ENCODE measurements at regions not wholly inside any gene's neighbourhood (a gene's known extent, or its start where the extent isn't known, plus 50 kb on each side); places are given as distances from the start of the nearest gene placed in this dataset.

DNA sequence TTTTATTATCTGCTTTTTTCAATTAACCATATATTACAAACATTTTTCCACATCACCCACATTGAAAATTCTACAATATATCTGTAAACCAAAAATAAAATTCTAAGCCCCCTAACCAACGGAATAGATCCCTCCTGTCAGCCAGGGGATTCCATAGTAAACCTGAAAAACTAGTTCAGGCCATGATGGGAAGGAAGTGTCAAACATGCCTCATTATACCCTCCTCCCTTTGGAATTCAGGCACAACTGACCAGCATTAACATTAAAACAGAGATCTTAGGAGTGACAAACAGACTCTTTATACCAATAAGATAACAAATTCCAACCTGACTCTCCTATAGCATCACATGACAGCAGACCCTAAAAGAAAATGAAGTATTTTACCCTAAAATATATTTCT lies 113.7 kb upstream of the DMRT1 start:
- FAIRE-seq (no peak), DNase-seq (ENCODE audit: insufficient read length) (no peak)
- TF ChIP-seq POLR2AphosphoS5 (IDR thresholded peaks at IDR 0.05; ENCODE audit: low read depth, low read length) (no peak), TAF1 (IDR thresholded peaks at IDR 0.05; ENCODE audit: borderline replicate concordance, low read depth, low read length) (no peak), POLR2A (IDR thresholded peaks at IDR 0.05; ENCODE audit: low read depth, low read length) (no peak)

DNA sequence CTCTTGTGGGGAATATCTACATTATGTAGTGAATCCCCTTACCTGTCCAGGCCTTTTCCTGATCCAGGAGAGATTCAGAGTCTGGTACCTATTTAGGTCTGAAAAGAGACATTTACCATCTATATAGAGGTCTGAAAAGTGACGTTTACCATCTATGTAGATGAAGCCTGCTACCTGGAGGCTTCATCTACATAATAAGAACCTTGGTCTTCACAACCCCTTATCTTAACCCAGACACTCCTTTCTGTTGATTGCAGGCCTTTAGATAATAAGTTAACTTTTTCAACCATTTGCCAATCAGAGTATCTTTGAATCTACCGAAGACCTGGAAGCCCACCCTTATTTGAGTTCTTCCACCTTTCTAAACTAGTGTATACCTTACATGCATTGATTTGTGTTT lies 113.0 kb upstream of the DMRT1 start:
- TF ChIP-seq TAF1 (IDR thresholded peaks at IDR 0.05; ENCODE audit: borderline replicate concordance, low read depth, low read length) (no peak), POLR2A (IDR thresholded peaks at IDR 0.05; ENCODE audit: low read depth, low read length) (no peak), POLR2AphosphoS5 (IDR thresholded peaks at IDR 0.05; ENCODE audit: low read depth, low read length) (no peak)
- no peak for FAIRE-seq
- no peak for DNase-seq (ENCODE audit: insufficient read length)

DNA sequence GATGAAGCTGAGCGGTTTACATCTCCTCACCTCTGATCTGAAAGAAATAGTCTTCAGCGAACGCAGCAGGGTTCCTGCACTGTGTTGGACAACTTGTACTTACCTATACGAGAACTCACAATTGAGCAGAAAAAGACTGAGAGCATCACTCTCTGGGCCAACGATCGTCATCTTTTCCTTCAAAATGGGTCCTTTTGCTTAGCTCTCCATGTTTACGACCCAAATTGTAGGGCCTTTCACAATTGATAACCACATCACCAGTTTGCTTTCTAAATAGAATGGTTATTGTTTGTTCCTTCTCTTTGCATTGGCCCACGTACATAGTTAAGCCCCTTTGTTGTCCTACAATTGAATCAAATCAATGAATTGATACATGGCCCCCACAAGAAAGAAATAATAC lies 110.0 kb upstream of the DMRT1 start:
- DNase-seq (ENCODE audit: insufficient read length) (no peak), FAIRE-seq (no peak)
- TF ChIP-seq POLR2A (IDR thresholded peaks at IDR 0.05; ENCODE audit: low read depth, low read length), result no peak
- no peak for TF ChIP-seq POLR2AphosphoS5 (IDR thresholded peaks at IDR 0.05; ENCODE audit: low read depth, low read length)
- no peak for TF ChIP-seq TAF1 (IDR thresholded peaks at IDR 0.05; ENCODE audit: borderline replicate concordance, low read depth, low read length)

DNA sequence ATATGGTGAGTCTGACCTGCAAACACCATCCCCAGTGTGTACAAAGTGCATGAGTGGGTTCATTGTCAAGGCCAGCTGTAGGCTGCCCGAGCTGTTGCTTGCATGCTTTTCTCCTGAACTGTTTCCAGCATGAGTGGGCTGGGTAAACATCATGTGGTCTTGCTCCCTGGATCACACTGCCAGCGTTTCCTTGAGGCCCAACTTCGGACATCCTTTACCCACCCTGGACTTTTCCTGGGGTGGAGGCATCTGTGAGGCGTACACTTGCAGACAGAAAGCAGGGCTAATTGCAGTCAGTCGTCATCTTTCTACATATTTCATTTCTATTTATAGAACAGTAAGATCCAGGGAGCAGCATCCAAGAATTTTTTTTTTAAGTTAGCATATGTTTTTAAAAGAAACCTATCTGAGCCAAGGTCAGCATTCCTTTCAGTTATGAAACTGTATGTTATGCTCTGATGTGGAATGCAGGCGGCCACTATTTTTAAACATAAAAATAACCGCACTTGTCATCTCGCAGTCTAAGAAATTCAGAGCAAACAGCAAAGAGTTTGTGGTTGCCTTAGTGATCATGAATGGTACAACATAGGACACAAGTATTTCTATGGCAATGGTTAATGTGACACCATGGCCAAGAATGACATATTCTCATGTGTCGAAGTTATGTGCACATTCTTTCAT lies 106.5 kb upstream of the DMRT1 start:
- FAIRE-seq (no peak), DNase-seq (ENCODE audit: insufficient read length) (no peak)
- TF ChIP-seq POLR2AphosphoS5 (IDR thresholded peaks at IDR 0.05; ENCODE audit: low read depth, low read length), result no peak
- TF ChIP-seq TAF1 (IDR thresholded peaks at IDR 0.05; ENCODE audit: borderline replicate concordance, low read depth, low read length), result no peak
- no peak for TF ChIP-seq POLR2A (IDR thresholded peaks at IDR 0.05; ENCODE audit: low read depth, low read length)

DNA sequence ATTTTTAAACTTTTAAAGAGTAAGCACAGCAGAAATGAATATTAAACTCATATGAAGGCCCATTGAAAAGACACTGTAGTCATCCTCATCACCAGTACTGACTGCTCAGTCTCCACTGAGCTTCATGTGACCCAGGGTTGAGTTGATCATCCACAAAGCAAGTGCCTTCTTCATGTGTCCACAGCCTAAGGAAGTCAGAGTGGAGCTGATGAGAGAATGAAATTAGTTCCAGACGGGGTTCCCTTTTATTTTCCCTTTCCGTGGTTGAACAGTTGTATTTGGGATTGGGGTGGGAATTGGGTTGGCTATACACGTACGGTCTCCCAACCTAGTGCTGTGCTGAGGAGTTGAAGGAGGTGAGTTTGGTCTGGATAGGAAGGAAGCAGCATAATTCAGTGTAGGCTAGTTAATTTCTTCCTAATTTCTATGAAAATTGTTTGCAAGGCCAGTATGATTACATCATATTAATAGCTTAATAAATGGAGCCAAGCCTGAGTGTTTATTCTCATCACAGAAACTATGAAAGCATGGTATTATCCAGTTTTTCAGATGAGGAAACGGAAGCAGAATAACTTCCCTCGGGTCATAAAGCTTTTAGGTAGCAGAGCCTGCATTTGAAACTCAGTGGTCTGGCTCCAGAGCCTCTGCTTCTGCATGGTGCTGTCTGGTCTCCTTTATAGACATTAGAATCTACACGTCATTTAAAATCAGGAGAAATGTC lies 103.9 kb upstream of the DMRT1 start:
- no peak for DNase-seq (ENCODE audit: insufficient read length)
- no peak for FAIRE-seq

DNA sequence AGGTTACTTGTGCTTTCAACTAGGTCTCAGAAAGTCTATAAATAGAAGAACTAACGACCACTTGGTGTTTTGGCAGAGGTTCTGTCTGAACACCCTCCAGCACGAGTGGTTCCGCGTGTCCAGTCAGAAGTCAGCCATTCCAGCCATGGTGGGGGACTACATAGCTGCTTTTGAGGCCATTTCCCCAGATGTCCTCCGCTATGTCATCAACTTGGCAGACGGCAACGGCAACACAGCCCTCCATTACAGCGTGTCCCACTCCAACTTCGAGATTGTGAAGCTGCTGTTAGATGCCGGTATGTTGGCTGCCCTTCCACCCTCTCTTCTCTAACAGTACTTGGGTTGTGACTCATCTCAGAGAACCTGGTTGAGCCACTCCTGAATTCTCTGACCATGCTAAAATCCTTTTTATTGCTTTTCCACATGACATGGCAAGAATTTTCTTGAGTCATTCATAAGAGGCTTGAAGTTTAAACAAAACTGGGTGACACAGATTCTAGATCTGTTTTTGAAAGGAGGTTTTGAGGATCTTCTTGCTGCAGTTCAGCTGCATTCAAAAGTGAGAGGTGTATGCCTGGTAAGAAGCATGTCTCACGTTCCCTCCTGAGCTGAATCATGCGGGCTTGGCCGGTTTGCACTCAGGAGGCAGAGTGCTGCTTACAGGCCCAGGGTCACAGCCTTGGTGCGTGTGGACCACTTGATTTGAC lies 103.1 kb upstream of the DMRT1 start:
- TF ChIP-seq TAF1 (IDR thresholded peaks at IDR 0.05; ENCODE audit: borderline replicate concordance, low read depth, low read length) (no peak), POLR2A (IDR thresholded peaks at IDR 0.05; ENCODE audit: low read depth, low read length) (no peak), POLR2AphosphoS5 (IDR thresholded peaks at IDR 0.05; ENCODE audit: low read depth, low read length) (no peak)
- DNase-seq (ENCODE audit: insufficient read length) (no peak), FAIRE-seq (no peak)

More for the DNA sequence above, 103.9 kb upstream of the DMRT1 start:
- TF ChIP-seq TAF1 (IDR thresholded peaks at IDR 0.05; ENCODE audit: borderline replicate concordance, low read depth, low read length) (no peak), POLR2AphosphoS5 (IDR thresholded peaks at IDR 0.05; ENCODE audit: low read depth, low read length) (no peak), POLR2A (IDR thresholded peaks at IDR 0.05; ENCODE audit: low read depth, low read length) (no peak)

DNA sequence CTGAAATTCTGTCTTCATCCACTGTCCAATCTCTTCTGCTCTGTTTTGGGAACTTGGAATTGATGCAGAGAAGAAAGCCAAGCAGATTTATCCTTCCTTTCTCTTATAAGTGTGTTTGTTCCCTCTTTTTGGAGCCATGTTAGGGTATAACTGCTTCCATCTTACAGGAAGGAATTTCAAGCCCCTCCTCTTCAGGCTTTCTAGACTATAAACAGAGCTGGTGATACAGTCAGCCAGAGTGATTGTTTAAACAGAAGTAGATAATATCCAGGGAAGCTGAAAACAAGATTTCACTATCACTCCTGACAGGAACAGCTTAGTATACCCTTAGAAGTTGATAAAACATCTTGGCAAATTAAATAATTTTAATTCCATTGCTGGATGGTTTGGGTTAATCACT lies 102.1 kb upstream of the DMRT1 start:
- TF ChIP-seq POLR2AphosphoS5 (IDR thresholded peaks at IDR 0.05; ENCODE audit: low read depth, low read length) (no peak), POLR2A (IDR thresholded peaks at IDR 0.05; ENCODE audit: low read depth, low read length) (no peak), TAF1 (IDR thresholded peaks at IDR 0.05; ENCODE audit: borderline replicate concordance, low read depth, low read length) (no peak)
- FAIRE-seq (no peak), DNase-seq (ENCODE audit: insufficient read length) (no peak)

DNA sequence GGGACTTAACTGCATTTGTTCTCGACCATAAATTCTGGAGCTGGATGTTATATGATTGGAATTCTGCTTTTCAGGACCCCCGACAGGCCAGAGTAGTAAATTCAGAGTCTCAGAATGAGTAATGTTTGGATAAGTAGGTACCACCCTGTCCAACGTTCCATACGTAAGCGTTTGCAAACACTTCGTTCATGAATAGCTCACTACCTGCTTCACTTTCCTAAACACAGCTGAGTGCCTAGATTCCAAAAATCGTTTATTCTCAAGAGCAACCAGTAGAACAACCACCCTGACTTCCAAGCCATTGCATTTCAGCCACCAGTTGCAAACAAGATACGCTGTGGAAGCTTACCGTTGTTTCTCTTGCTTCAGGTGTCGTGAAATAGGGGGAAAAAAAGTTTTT lies 101.3 kb upstream of the DMRT1 start:
- DNase-seq (ENCODE audit: insufficient read length), result no peak
- FAIRE-seq, result no peak
- no peak for TF ChIP-seq POLR2A (IDR thresholded peaks at IDR 0.05; ENCODE audit: low read depth, low read length)
- TF ChIP-seq TAF1 (IDR thresholded peaks at IDR 0.05; ENCODE audit: borderline replicate concordance, low read depth, low read length), result no peak
- TF ChIP-seq POLR2AphosphoS5 (IDR thresholded peaks at IDR 0.05; ENCODE audit: low read depth, low read length), result no peak

DNA sequence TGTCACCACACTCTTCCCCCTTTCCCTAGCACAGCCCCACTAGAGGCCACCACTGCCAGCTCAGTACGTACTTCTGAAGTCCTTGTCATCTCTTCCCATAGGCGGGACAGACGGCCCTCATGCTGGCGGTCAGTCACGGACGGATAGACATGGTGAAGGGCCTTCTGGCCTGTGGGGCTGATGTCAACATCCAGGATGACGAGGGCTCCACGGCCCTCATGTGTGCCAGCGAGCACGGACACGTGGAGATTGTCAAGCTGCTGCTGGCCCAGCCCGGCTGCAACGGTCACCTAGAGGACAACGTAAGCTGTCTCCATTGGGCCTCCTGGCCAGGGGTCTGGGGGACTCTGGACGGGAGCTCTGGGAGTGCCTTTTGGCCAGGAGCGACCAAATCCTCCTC lies 99.4 kb upstream of the DMRT1 start:
- DNase-seq (ENCODE audit: insufficient read length) (no peak), FAIRE-seq (no peak)
- TF ChIP-seq POLR2AphosphoS5 (IDR thresholded peaks at IDR 0.05; ENCODE audit: low read depth, low read length) (no peak), POLR2A (IDR thresholded peaks at IDR 0.05; ENCODE audit: low read depth, low read length) (no peak), TAF1 (IDR thresholded peaks at IDR 0.05; ENCODE audit: borderline replicate concordance, low read depth, low read length) (no peak)

DNA sequence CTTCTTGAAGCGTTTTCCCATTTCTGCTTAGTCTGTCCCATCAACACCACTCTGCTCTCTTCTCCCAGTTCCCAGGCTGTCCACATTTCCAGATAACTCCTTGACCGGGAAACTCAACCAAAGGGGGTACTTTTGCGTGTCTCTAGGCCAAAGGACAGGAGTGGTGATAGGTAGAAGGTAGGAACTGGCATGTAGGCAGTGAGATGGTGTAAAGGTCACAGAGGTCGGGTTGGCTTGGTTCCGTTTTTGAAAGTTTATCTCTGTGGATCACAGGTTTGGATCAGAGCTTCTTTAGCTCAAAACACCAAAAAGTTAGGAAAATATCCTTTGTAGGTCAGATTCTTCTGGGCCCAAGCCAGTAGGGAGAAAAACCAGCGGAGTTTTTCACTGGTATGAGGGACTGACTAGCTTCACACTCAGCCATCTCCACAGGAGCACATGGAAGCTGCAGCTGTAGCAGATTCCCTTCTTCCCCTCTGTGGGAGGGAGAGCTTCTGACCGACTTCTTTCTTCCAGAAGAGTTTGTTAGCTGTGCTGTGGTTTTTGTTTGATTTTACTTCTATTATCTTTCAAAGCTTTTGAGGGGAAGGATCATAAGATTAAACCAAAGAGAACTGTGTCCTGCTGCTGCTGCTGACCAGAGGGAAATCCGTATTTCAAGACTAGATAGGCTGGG lies 98.4 kb upstream of the DMRT1 start:
- no peak for TF ChIP-seq POLR2AphosphoS5 (IDR thresholded peaks at IDR 0.05; ENCODE audit: low read depth, low read length)
- no peak for FAIRE-seq
- DNase-seq (ENCODE audit: insufficient read length), result no peak

DNA sequence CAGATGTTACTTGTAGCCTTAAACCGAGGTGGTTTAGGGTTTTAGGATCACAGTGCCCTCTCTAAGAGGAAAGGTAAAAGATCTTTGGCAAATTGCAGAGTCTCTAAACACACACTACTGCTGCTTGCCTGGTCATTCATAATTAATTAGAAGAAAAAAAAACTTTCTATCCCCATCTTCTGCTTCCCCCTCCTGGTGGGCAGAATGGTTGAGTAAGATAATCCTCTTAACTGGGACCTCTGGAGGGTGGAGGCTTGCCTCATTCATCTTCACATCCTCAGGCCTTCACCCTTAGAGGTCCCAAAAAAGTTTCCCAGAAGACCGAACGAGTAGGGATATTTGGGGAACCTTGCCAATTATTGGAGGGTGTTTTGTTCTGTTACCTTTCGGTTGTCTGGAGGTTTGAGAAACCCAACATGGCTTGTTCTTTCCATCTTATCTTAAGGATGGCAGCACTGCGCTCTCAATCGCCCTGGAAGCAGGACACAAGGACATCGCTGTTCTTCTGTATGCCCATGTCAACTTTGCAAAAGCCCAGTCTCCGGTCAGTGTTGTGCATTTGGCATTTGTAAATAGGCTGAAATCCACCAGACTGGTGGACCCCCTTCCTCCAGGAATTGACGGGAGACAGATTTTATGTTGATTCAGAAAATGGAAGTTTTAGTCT lies 97.3 kb upstream of the DMRT1 start:
- no peak for FAIRE-seq
- no peak for DNase-seq (ENCODE audit: insufficient read length)
- TF ChIP-seq TAF1 (IDR thresholded peaks at IDR 0.05; ENCODE audit: borderline replicate concordance, low read depth, low read length) (no peak), POLR2A (IDR thresholded peaks at IDR 0.05; ENCODE audit: low read depth, low read length) (no peak)
